B cell (primary cell): ENCODE measurements at regions not wholly inside any gene's neighbourhood (a gene's known extent, or its start where the extent isn't known, plus 50 kb on each side); places are given as distances from the start of the nearest gene placed in this dataset.

Source experiments
- ATAC-seq: fragments of 200-7000 bp; cut with Tn5 transposase; one replicate; pipeline ENCODE4 v1.10.0; 2021; ENCODE audit warnings: low read depth, mild to moderate bottlenecking, moderate number of reproducible peaks, moderate library complexity
- CTCF ChIA-PET: fragments of 350-600 bp; sonication (Branson Sonifier 250); formaldehyde crosslinking; loops from one replicate; lab custom pipeline; 2021; ENCODE audit warnings: antibody characterized with exemption, inconsistent platforms; lab: Charles Lee
- POLR2A ChIA-PET: fragments of 350-600 bp; sonication (Branson Sonifier 250); formaldehyde crosslinking; loops from one replicate; lab custom pipeline; 2021; ENCODE audit warnings: antibody characterized with exemption; lab: Charles Lee
- DNase-seq: peaks from one replicate; pipeline ENCODE4 v3.0.0; 2013
- H2AFZ ChIP-seq: 2 replicates; pipeline ENCODE4 v1.6.1; 2012; ENCODE audit warnings: mild to moderate bottlenecking, low read depth, low read length; ENCODE audit not compliant: insufficient read depth, poor library complexity, severe bottlenecking
- H3K27ac ChIP-seq, 2 donors: 1 replicate in 1 of 2; 2 replicates in 1 of 2; pipeline ENCODE4 v1.5.1; 2012 to 2013; ENCODE audit warnings: low read length in 2 of 2, mild to moderate bottlenecking in 2 of 2, moderate library complexity in 1 of 2
- H3K27me3 ChIP-seq, 4 experiments: fragments of 200-600 bp in 1 of 4; sonication (generic) in 1 of 4; replicated peaks in 1 of 4; 1 replicate in 2 of 4; 2 replicates in 2 of 4; pipeline versions ENCODE4 v1.6.1 to v1.7.0; 2013 to 2016; ENCODE audit warnings: low read length in 3 of 4, mild to moderate bottlenecking in 2 of 4, mixed read lengths in 1 of 4, moderate library complexity in 1 of 4; ENCODE audit not compliant: insufficient read depth in 4 of 4, control insufficient read depth in 3 of 4; ENCODE audit errors: control extremely low read depth in 1 of 4
- H3K36me3 ChIP-seq, 2 experiments: replicated peaks in 1 of 2; 1 replicate in 1 of 2; 2 replicates in 1 of 2; pipeline versions ENCODE4 v1.6.1 to v1.7.1; 2013; ENCODE audit warnings: low read length in 1 of 2; ENCODE audit not compliant: insufficient read depth in 2 of 2, control insufficient read depth in 1 of 2; ENCODE audit errors: control extremely low read depth in 1 of 2, extremely low read depth in 1 of 2
- H3K4me1 ChIP-seq, 2 donors: fragments of 200-600 bp in 1 of 2; sonication (generic) in 1 of 2; 1 replicate in 1 of 2; 2 replicates in 1 of 2; pipeline versions ENCODE4 v1.5.1 to v1.6.1; 2013 to 2017; ENCODE audit warnings: low read length in 2 of 2; ENCODE audit not compliant: control insufficient read depth in 2 of 2, insufficient read depth in 2 of 2
- H3K4me2 ChIP-seq: replicated peaks from 2 replicates; pipeline ENCODE3; 2012; ENCODE audit warnings: mild to moderate bottlenecking, low read depth, low read length; ENCODE audit not compliant: poor library complexity, severe bottlenecking
- H3K4me3 ChIP-seq, 5 experiments: fragments of 200-600 bp in 1 of 5; sonication (generic) in 1 of 5; 1 replicate in 3 of 5; 2 replicates in 2 of 5; pipeline versions ENCODE4 v1.5.1 to v1.7.0; 2011 to 2016; ENCODE audit warnings: low read length in 4 of 5, mild to moderate bottlenecking in 4 of 5, low read depth in 2 of 5, control low read depth in 1 of 5, moderate library complexity in 1 of 5; ENCODE audit not compliant: insufficient read depth in 1 of 5; ENCODE audit errors: control extremely low read depth in 1 of 5, extremely low read depth in 1 of 5
- H3K79me2 ChIP-seq: fragments of 200-600 bp; sonication (generic); one replicate; pipeline ENCODE4 v1.6.0; 2016; ENCODE audit warnings: low read length; ENCODE audit not compliant: control insufficient read depth, insufficient read depth
- H3K9ac ChIP-seq: fragments of 200-600 bp; sonication (generic); 2 replicates; pipeline ENCODE4 v1.6.1; 2017; ENCODE audit warnings: mild to moderate bottlenecking, low read length, moderate library complexity
- H3K9me3 ChIP-seq, 3 donors: one replicate each; pipeline versions ENCODE4 v1.6.1 to v1.7.1; 2013; ENCODE audit warnings: low read length in 2 of 3; ENCODE audit not compliant: control insufficient read depth in 2 of 3, insufficient read depth in 1 of 3; ENCODE audit errors: control extremely low read depth in 1 of 3
- H4K20me1 ChIP-seq: 2 replicates; pipeline ENCODE4 v1.6.0; 2012; ENCODE audit warnings: mild to moderate bottlenecking, low read length; ENCODE audit not compliant: insufficient read depth, control insufficient read depth, poor library complexity, severe bottlenecking
- H3K27ac Mint-ChIP-seq: one replicate; pipeline ENCODE4 v1.8.0; 2021; ENCODE audit warnings: mixed read lengths
- H3K27me3 Mint-ChIP-seq: one replicate; pipeline ENCODE4 v1.8.0; 2021; ENCODE audit warnings: mixed read lengths
- H3K4me1 Mint-ChIP-seq: one replicate; pipeline ENCODE4 v1.8.0; 2021; ENCODE audit warnings: mixed read lengths
- H3K4me3 Mint-ChIP-seq: one replicate; pipeline ENCODE4 v1.8.0; 2021; ENCODE audit warnings: mixed read lengths
- H3K9me3 Mint-ChIP-seq: one replicate; pipeline ENCODE4 v1.8.0; 2022; ENCODE audit warnings: mixed read lengths; ENCODE audit not compliant: insufficient read depth
- EZH2 ChIP-seq: IDR thresholded peaks from 2 replicates; pipeline ENCODE4 v1.6.1; 2012; ENCODE audit warnings: borderline replicate concordance, low read depth, mild to moderate bottlenecking, moderate library complexity, low read length; ENCODE audit not compliant: insufficient read depth, poor library complexity, severe bottlenecking
- WGBS: methylation state at CpG from one replicate; pipeline ENCODE4 v1.1.5; 2013; ENCODE audit warnings: missing lambda C conversion rate; ENCODE audit not compliant: insufficient coverage; 5-methylcytosine and 5-hydroxymethylcytosine counted together
- intact Hi-C: fragments of 100-400 bp; cut with micrococcal nuclease; formaldehyde crosslinking; loops from one replicate; pipeline ENCODE4 v1.10.0; 2022
- TF ChIP-seq, protein P1 (sequence below): fragments of 200-600 bp; IDR thresholded peaks from one replicate; pipeline ENCODE4 v1.8.0; 2022; ENCODE audit warnings: antibody characterized with exemption, mild to moderate bottlenecking

DNA sequence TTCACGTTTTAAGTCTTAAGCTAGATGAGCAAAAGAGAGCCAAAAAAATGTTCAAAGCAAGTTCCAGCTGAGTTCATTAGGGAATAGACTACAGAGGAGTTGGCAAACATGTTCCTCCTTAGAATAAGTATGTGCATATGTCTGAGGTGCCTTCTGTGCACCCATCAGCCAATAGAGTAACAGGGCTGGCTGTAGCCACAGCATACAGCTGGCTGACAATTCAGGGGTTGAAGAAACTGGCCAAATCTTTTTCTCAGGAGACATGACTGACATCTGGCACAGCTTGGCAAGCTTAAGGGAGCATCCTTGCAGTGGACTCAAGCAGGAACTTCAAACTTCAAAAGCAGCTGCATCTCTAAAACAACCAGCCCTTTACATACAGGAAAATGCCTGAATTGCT lies 414.8 kb upstream of the PCDH20 start:
- Histone ChIP-seq H4K20me1 (no peaks in the 10 kb centered on the region), H3K27ac (no peak overlapping the region), H2AFZ (no peak overlapping the region), H3K9me3 (no peaks in the 10 kb centered on the region), H3K4me1 (no peaks in the 10 kb centered on the region), H3K36me3 (no peaks in the 10 kb centered on the region), H3K4me2 (no peak overlapping the region), H3K27me3 (no peaks in the 10 kb centered on the region), H3K4me3 (no peak overlapping the region), H3K79me2 (no peaks in the 10 kb centered on the region), H3K9ac (no peak overlapping the region)
- Mint-ChIP-seq H3K9me3 (peaks cover 2% of the 10 kb centered on the region), H3K4me3 (no peak overlapping the region), H3K27ac (no peak overlapping the region), H3K4me1 (no peaks in the 10 kb centered on the region), H3K27me3 (no peaks in the 10 kb centered on the region)
- TF ChIP-seq EZH2, result no peak
- TF ChIP-seq, protein P1, sequence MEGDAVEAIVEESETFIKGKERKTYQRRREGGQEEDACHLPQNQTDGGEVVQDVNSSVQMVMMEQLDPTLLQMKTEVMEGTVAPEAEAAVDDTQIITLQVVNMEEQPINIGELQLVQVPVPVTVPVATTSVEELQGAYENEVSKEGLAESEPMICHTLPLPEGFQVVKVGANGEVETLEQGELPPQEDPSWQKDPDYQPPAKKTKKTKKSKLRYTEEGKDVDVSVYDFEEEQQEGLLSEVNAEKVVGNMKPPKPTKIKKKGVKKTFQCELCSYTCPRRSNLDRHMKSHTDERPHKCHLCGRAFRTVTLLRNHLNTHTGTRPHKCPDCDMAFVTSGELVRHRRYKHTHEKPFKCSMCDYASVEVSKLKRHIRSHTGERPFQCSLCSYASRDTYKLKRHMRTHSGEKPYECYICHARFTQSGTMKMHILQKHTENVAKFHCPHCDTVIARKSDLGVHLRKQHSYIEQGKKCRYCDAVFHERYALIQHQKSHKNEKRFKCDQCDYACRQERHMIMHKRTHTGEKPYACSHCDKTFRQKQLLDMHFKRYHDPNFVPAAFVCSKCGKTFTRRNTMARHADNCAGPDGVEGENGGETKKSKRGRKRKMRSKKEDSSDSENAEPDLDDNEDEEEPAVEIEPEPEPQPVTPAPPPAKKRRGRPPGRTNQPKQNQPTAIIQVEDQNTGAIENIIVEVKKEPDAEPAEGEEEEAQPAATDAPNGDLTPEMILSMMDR, result no peak
- WGBS, result 33% methylated on average over 1 of the region's 1 CpG
- DNase-seq, result no peak
- intact Hi-C loops, result no loop called here
- ChIA-PET POLR2A (no interaction called here), CTCF (no interaction called here)
- no peak for ATAC-seq

DNA sequence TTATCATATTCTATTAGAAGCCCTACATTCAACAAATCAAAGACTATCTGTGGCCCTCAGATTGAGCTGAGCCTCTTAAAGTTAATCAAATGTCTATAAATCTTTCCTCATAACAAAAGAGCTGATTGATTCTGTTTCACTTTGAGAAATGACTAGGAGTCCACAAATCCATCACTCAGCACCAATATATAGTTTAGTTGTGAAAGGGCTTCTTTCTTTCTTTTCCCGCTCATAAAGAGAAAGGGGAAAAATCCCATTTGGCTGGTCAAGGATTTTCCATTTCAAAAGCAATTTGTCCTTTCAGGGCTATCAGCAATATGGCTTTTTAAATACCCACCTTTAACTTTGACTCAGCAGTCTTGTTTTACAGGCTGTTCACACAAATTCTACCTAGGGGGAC lies 408.5 kb upstream of the PCDH20 start:
- DNase-seq (no peak), ATAC-seq (no peak)
- Mint-ChIP-seq H3K9me3 (peaks cover 2% of the 10 kb centered on the region), H3K27ac (no peak overlapping the region), H3K4me3 (no peak overlapping the region), H3K4me1 (no peaks in the 10 kb centered on the region), H3K27me3 (no peaks in the 10 kb centered on the region)
- H4K20me1 ChIP-seq, result no peaks in the 10 kb centered on the region
- no peak overlapping the region for H2AFZ ChIP-seq
- H3K27me3 ChIP-seq, result no peaks in the 10 kb centered on the region
- H3K9ac ChIP-seq, result no peak overlapping the region
- ChIA-PET POLR2A (no interaction called here), CTCF (no interaction called here)
- H3K9me3 ChIP-seq, result no peaks in the 10 kb centered on the region
- no CpG with 5 or more reads among the region's 1 CpG for WGBS
- intact Hi-C loops, result no loop called here
- H3K4me1 ChIP-seq, result no peaks in the 10 kb centered on the region
- no peaks in the 10 kb centered on the region for H3K36me3 ChIP-seq
- no peak overlapping the region for H3K27ac ChIP-seq
- no peak overlapping the region for H3K4me2 ChIP-seq
- TF ChIP-seq EZH2, result no peak
- TF ChIP-seq, protein P1, result no peak
- no peaks in the 10 kb centered on the region for H3K79me2 ChIP-seq
- no peak overlapping the region for H3K4me3 ChIP-seq
